Type B pancreatic cell (in vitro differentiated cells): ENCODE measurements at regions not wholly inside any gene's neighbourhood (a gene's known extent, or its start where the extent isn't known, plus 50 kb on each side); places are given as distances from the start of the nearest gene placed in this dataset.

Experiments
- DNase-seq: peaks from one replicate; pipeline ENCODE4 v3.0.0; 2021; ENCODE audit warnings: mixed read lengths; ENCODE audit not compliant: unreplicated experiment; ENCODE audit errors: extremely low spot score
- H3K27ac Mint-ChIP-seq: 2 replicates; pipeline ENCODE4 v1.8.0; 2021; ENCODE audit warnings: mild to moderate bottlenecking, mixed read lengths
- H3K27me3 Mint-ChIP-seq: 2 replicates; pipeline ENCODE4 v1.8.0; 2021; ENCODE audit warnings: mixed read lengths
- H3K36me3 Mint-ChIP-seq: 2 replicates; pipeline ENCODE4 v1.8.0; 2021; ENCODE audit warnings: mixed read lengths
- H3K4me1 Mint-ChIP-seq: one replicate; pipeline ENCODE4 v1.8.0; 2021; ENCODE audit warnings: mixed read lengths; ENCODE audit not compliant: unreplicated experiment
- H3K4me3 Mint-ChIP-seq: 2 replicates; pipeline ENCODE4 v1.8.0; 2021; ENCODE audit warnings: mild to moderate bottlenecking, mixed read lengths
- H3K9me3 Mint-ChIP-seq: 2 replicates; pipeline ENCODE4 v1.8.0; 2021; ENCODE audit warnings: mixed read lengths
- CTCF ChIP-seq: fragments of 200-600 bp; sonication (generic); conservative IDR thresholded peaks from 2 replicates; pipeline ENCODE4 v1.5.0; 2021; ENCODE audit warnings: antibody characterized with exemption, mild to moderate bottlenecking

- TF ChIP-seq CTCF, result no peak
- no peaks in the 10 kb centered on the region for H3K36me3 Mint-ChIP-seq
- DNase-seq, result no peak
- H3K4me3 Mint-ChIP-seq, result no peak overlapping the region
- H3K27ac Mint-ChIP-seq, result no peak overlapping the region
- H3K4me1 Mint-ChIP-seq, result peaks cover 34% of the 10 kb centered on the region
- H3K9me3 Mint-ChIP-seq, result peaks cover 6% of the 10 kb centered on the region
- H3K27me3 Mint-ChIP-seq, result no peaks in the 10 kb centered on the region
Measured at GRCh38 chr2:66673286-66673685, 238.4 kb downstream of the MEIS1 start.

- H3K27me3 Mint-ChIP-seq, result no peaks in the 10 kb centered on the region
- H3K36me3 Mint-ChIP-seq, result no peaks in the 10 kb centered on the region
- peaks cover 38% of the 10 kb centered on the region for H3K4me1 Mint-ChIP-seq
- TF ChIP-seq CTCF, result no peak
- no peak overlapping the region for H3K4me3 Mint-ChIP-seq
- no peak overlapping the region for H3K27ac Mint-ChIP-seq
- H3K9me3 Mint-ChIP-seq, result peaks cover 6% of the 10 kb centered on the region
- no peak for DNase-seq
Measured at GRCh38 chr2:66674087-66674486, 239.2 kb downstream of the MEIS1 start.

- no peak for TF ChIP-seq CTCF
- no peak overlapping the region for H3K4me3 Mint-ChIP-seq
- no peaks in the 10 kb centered on the region for H3K27me3 Mint-ChIP-seq
- no peaks in the 10 kb centered on the region for H3K36me3 Mint-ChIP-seq
- H3K4me1 Mint-ChIP-seq, result peaks cover 45% of the 10 kb centered on the region
- DNase-seq, result no peak
- no peak overlapping the region for H3K27ac Mint-ChIP-seq
- H3K9me3 Mint-ChIP-seq, result peaks cover 6% of the 10 kb centered on the region
Measured at GRCh38 chr2:66675591-66675990, 240.7 kb downstream of the MEIS1 start.

DNA sequence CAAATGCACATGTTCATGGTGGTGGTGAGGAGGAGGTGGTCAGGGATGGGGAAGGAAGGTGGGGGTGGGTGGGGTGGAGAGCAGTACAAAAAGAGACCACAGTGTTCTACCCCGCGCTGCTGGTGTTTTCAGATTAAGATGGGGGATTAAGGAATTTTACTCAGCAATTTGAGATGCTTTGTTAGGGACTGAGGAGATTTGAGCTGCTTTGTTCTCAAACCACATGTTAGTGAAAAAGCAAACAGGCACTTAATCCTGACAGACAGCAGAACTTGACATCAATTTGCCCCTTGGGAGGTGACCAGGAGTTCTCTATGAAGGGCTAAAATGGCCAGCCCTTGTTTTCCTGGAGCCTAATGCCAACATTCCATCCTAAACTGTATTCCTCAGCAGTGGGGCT is 244.5 kb downstream of the MEIS1 start:
- peaks cover 64% of the 10 kb centered on the region for H3K4me1 Mint-ChIP-seq
- no peak for TF ChIP-seq CTCF
- no peaks in the 10 kb centered on the region for H3K36me3 Mint-ChIP-seq
- DNase-seq, result no peak
- peaks cover 6% of the 10 kb centered on the region for H3K9me3 Mint-ChIP-seq
- H3K4me3 Mint-ChIP-seq, result no peak overlapping the region
- no peaks in the 10 kb centered on the region for H3K27me3 Mint-ChIP-seq
- no peak overlapping the region for H3K27ac Mint-ChIP-seq

DNA sequence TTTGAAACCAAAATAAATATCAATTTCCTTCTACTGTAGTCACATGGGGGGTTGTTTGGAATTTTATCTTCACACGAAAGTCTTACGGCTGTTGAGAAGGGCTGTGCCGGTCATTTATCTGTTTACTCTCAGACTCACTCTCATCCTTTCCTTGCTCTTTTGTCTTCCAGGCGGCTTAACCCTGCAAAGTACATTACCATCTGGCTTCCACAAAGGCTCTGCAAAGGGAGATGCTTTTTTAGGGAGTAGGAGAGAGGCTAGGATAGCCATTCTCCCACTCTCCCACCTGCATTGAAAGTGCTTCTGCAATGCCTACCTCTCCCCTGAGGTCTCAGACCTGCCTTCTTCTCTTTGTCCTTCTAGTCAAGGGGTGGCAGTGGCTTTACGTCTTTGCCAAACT is 247.6 kb downstream of the MEIS1 start:
- TF ChIP-seq CTCF, result no peak
- H3K27ac Mint-ChIP-seq, result no peak overlapping the region
- no peaks in the 10 kb centered on the region for H3K9me3 Mint-ChIP-seq
- H3K36me3 Mint-ChIP-seq, result no peaks in the 10 kb centered on the region
- no peak overlapping the region for H3K4me3 Mint-ChIP-seq
- H3K4me1 Mint-ChIP-seq, result peaks cover 52% of the 10 kb centered on the region
- no peak for DNase-seq
- no peaks in the 10 kb centered on the region for H3K27me3 Mint-ChIP-seq

DNA sequence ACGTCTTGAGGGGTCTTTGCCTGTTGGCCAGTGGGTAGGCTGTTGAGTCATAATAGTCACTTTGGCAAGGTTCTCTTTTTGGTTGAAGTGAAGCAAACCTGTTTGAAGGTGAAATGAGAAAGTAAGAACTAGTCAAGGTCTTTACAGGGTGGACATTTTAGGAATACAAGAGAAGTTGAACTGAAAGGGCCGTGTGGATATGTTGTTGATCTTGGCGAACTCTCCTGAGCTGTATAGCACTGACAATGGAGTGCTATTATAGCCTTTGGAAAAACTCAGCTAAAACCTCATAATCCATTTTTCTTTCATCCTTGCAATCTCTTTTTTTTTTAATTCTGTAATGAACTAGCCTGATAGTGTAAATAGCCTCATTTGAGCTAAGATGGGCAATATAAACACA is 248.1 kb downstream of the MEIS1 start:
- no peak overlapping the region for H3K27ac Mint-ChIP-seq
- H3K4me3 Mint-ChIP-seq, result no peak overlapping the region
- peaks cover 51% of the 10 kb centered on the region for H3K4me1 Mint-ChIP-seq
- no peak for TF ChIP-seq CTCF
- H3K36me3 Mint-ChIP-seq, result no peaks in the 10 kb centered on the region
- H3K9me3 Mint-ChIP-seq, result no peaks in the 10 kb centered on the region
- no peak for DNase-seq
- no peaks in the 10 kb centered on the region for H3K27me3 Mint-ChIP-seq
